ENCODE measurements at regions not wholly inside any gene's neighbourhood (a gene's known extent, or its start where the extent isn't known, plus 50 kb on each side); places are given as distances from the start of the nearest gene placed in this dataset.
"Not testable (repeated sequence)": the region's sequence is repeated elsewhere in the genome, so short reads cannot be mapped to it uniquely, and the experiment has no call there.

GRCh38 chr5:36496471-36496870 is 109.9 kb upstream of the SLC1A3 start:
- H3K4me1 ChIP-seq = no peaks in the 10 kb centered on the region
- H3K27me3 ChIP-seq = no peaks in the 10 kb centered on the region
- TF ChIP-seq CTCF (IDR thresholded peaks at IDR 0.05; ENCODE audit: low read depth, low read length) = no peak
- H3K36me3 ChIP-seq = no peaks in the 10 kb centered on the region
- no peaks in the 10 kb centered on the region for H3K9me3 ChIP-seq
- H3K4me3 ChIP-seq (ENCODE audit: low read depth, low read length) = no peak overlapping the region
- DNase-seq = no peak

GRCh38 chr5:36502608-36503007 is 103.8 kb upstream of the SLC1A3 start:
- no peaks in the 10 kb centered on the region for H3K9me3 ChIP-seq
- no peaks in the 10 kb centered on the region for H3K27me3 ChIP-seq
- H3K36me3 ChIP-seq = no peaks in the 10 kb centered on the region
- no peak overlapping the region for H3K4me3 ChIP-seq (ENCODE audit: low read depth, low read length)
- H3K4me1 ChIP-seq = no peaks in the 10 kb centered on the region
- TF ChIP-seq CTCF (IDR thresholded peaks at IDR 0.05; ENCODE audit: low read depth, low read length) = no peak
- no peak for DNase-seq

GRCh38 chr5:36505021-36505420 is 101.4 kb upstream of the SLC1A3 start:
- DNase-seq = no peak
- H3K9me3 ChIP-seq = no peaks in the 10 kb centered on the region
- TF ChIP-seq CTCF (IDR thresholded peaks at IDR 0.05; ENCODE audit: low read depth, low read length) = no peak
- H3K4me1 ChIP-seq = no peaks in the 10 kb centered on the region
- H3K4me3 ChIP-seq (ENCODE audit: low read depth, low read length) = no peak overlapping the region
- H3K27me3 ChIP-seq = no peaks in the 10 kb centered on the region
- H3K36me3 ChIP-seq = no peaks in the 10 kb centered on the region

GRCh38 chr5:36507332-36507952 is 99.0 kb upstream of the SLC1A3 start:
- no peak overlapping the region for H3K4me3 ChIP-seq (ENCODE audit: low read depth, low read length)
- H3K4me1 ChIP-seq = no peaks in the 10 kb centered on the region
- H3K36me3 ChIP-seq = no peaks in the 10 kb centered on the region
- H3K9me3 ChIP-seq = no peaks in the 10 kb centered on the region
- TF ChIP-seq CTCF (IDR thresholded peaks at IDR 0.05; ENCODE audit: low read depth, low read length) = peak; percentile 94
- peak; percentile 79 for DNase-seq
- no peaks in the 10 kb centered on the region for H3K27me3 ChIP-seq

- not testable (repeated sequence) for DNase-seq, H3K36me3 ChIP-seq, H3K27me3 ChIP-seq
These were observed 98.1 kb upstream of the SLC1A3 start for GRCh38 chr5:36508331-36508730.

GRCh38 chr5:36513647-36514046 is 92.8 kb upstream of the SLC1A3 start:
- not testable (repeated sequence) for DNase-seq; H3K4me3 ChIP-seq (ENCODE audit: low read depth, low read length); H3K4me1 ChIP-seq; H3K27me3 ChIP-seq; H3K9me3 ChIP-seq; H3K36me3 ChIP-seq

More at GRCh38 chr5:36508331-36508730, 98.1 kb upstream of the SLC1A3 start:
- not testable (repeated sequence) for H3K4me3 ChIP-seq (ENCODE audit: low read depth, low read length); H3K4me1 ChIP-seq; H3K9me3 ChIP-seq

- H3K27me3 ChIP-seq = no peaks in the 10 kb centered on the region
- H3K36me3 ChIP-seq = no peaks in the 10 kb centered on the region
- no peaks in the 10 kb centered on the region for H3K9me3 ChIP-seq
- no peaks in the 10 kb centered on the region for H3K4me1 ChIP-seq
- H3K4me3 ChIP-seq (ENCODE audit: low read depth, low read length) = no peak overlapping the region
- no peak for TF ChIP-seq CTCF (IDR thresholded peaks at IDR 0.05; ENCODE audit: low read depth, low read length)
- no peak for DNase-seq
These were observed 86.5 kb upstream of the SLC1A3 start for GRCh38 chr5:36519881-36520280.

Measured in BE2C (cell line).